Calu3 (cell line): ENCODE measurements at regions not wholly inside any gene's neighbourhood (a gene's known extent, or its start where the extent isn't known, plus 50 kb on each side); places are given as distances from the start of the nearest gene placed in this dataset.

Experiments
- BruUV-seq: library from RNA; stranded (reverse); fragments of 400-500 nt; replicated peaks from 2 replicates; lab custom pipeline; 2021; lab: Mats Ljungman, UMichigan
- CTCF ChIA-PET: fragments of 300-600 bp; sonication (Branson Sonifier 250); formaldehyde crosslinking; loops from one replicate; lab custom pipeline; 2022; ENCODE audit warnings: antibody characterized with exemption; lab: Charles Lee
- DNase-seq: peaks from one replicate; pipeline ENCODE4 v3.0.0; 2022
- H3K27ac Mint-ChIP-seq: one replicate; pipeline ENCODE4 v1.8.0; 2022; ENCODE audit warnings: mixed read lengths; ENCODE audit not compliant: unreplicated experiment
- H3K27me3 Mint-ChIP-seq: one replicate; pipeline ENCODE4 v1.8.0; 2022; ENCODE audit warnings: mixed read lengths; ENCODE audit not compliant: unreplicated experiment
- H3K36me3 Mint-ChIP-seq: one replicate; pipeline ENCODE4 v1.8.0; 2022; ENCODE audit warnings: mild to moderate bottlenecking, moderate library complexity, mixed read lengths; ENCODE audit not compliant: insufficient read depth, unreplicated experiment
- H3K4me1 Mint-ChIP-seq: one replicate; pipeline ENCODE4 v1.8.0; 2022; ENCODE audit warnings: mild to moderate bottlenecking, low read depth, mixed read lengths; ENCODE audit not compliant: unreplicated experiment
- H3K4me3 Mint-ChIP-seq: one replicate; pipeline ENCODE4 v1.8.0; 2022; ENCODE audit warnings: mild to moderate bottlenecking, low read depth, moderate library complexity, mixed read lengths; ENCODE audit not compliant: unreplicated experiment
- H3K9me3 Mint-ChIP-seq: one replicate; pipeline ENCODE4 v1.8.0; 2022; ENCODE audit warnings: low read depth, mixed read lengths; ENCODE audit not compliant: unreplicated experiment
- intact Hi-C: fragments of 100-400 bp; cut with micrococcal nuclease; formaldehyde crosslinking; loops from one replicate; pipeline ENCODE4 v1.10.0; 2022; ENCODE audit not compliant: unreplicated experiment
- TF ChIP-seq, protein P1 (sequence below): fragments of 200-600 bp; IDR thresholded peaks from one replicate; pipeline ENCODE4 v1.8.0; 2022; ENCODE audit warnings: antibody characterized with exemption; ENCODE audit not compliant: unreplicated experiment

- Mint-ChIP-seq H3K36me3 (no peaks in the 10 kb centered on the region), H3K27me3 (peaks cover 17% of the 10 kb centered on the region), H3K4me1 (no peaks in the 10 kb centered on the region), H3K4me3 (no peak overlapping the region), H3K9me3 (no peaks in the 10 kb centered on the region), H3K27ac (no peak overlapping the region)
- no TSS peak for BruUV-seq
- intact Hi-C loops = no loop called here
- CTCF ChIA-PET = no interaction called here
- TF ChIP-seq, protein P1, sequence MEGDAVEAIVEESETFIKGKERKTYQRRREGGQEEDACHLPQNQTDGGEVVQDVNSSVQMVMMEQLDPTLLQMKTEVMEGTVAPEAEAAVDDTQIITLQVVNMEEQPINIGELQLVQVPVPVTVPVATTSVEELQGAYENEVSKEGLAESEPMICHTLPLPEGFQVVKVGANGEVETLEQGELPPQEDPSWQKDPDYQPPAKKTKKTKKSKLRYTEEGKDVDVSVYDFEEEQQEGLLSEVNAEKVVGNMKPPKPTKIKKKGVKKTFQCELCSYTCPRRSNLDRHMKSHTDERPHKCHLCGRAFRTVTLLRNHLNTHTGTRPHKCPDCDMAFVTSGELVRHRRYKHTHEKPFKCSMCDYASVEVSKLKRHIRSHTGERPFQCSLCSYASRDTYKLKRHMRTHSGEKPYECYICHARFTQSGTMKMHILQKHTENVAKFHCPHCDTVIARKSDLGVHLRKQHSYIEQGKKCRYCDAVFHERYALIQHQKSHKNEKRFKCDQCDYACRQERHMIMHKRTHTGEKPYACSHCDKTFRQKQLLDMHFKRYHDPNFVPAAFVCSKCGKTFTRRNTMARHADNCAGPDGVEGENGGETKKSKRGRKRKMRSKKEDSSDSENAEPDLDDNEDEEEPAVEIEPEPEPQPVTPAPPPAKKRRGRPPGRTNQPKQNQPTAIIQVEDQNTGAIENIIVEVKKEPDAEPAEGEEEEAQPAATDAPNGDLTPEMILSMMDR = no peak
- DNase-seq = no peak
These were observed 380.6 kb downstream of the BRD1 start for GRCh38 chr22:49446759-49447710.

- H3K9me3 Mint-ChIP-seq = no peaks in the 10 kb centered on the region
- TF ChIP-seq, protein P1 = no peak
- H3K27ac Mint-ChIP-seq = no peak overlapping the region
- no peaks in the 10 kb centered on the region for H3K4me1 Mint-ChIP-seq
- intact Hi-C loops = no loop called here
- no peak for DNase-seq
- BruUV-seq = no TSS peak
- peaks cover 24% of the 10 kb centered on the region for H3K27me3 Mint-ChIP-seq
- no peaks in the 10 kb centered on the region for H3K36me3 Mint-ChIP-seq
- no peak overlapping the region for H3K4me3 Mint-ChIP-seq
- CTCF ChIA-PET = interaction anchor here (1.0 kb wide), 1 partner anchor 13 kb away, joined by 4 read pairs; no protein-coding TSS in a partner anchor
These were observed 381.4 kb downstream of the BRD1 start for GRCh38 chr22:49446145-49446758.

DNA sequence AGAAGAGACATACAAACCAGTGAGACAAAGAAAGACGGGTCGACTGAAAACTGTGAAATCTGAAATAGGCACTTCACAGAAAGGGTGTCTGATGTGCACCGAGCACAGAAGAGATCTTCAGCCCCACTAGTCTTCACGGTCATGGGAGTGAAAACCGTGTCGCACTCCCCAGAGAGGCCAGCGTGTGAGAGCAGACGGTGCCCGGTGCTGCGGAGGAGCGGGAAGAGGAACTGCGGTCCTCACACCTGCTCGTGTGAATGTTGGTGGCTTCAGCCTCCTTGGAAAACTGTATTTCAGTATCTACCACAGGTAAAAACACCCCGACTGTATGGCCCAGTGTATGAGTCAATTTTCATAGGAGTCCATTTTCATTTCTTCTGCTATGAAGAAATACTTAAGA lies 382.9 kb downstream of the BRD1 start:
- Mint-ChIP-seq H3K27ac (no peak overlapping the region), H3K4me3 (no peak overlapping the region), H3K36me3 (no peaks in the 10 kb centered on the region), H3K27me3 (peaks cover 39% of the 10 kb centered on the region), H3K9me3 (peaks cover 2% of the 10 kb centered on the region), H3K4me1 (no peaks in the 10 kb centered on the region)
- DNase-seq = no peak
- CTCF ChIA-PET = no interaction called here
- no TSS peak for BruUV-seq
- TF ChIP-seq, protein P1 = no peak
- intact Hi-C loops = no loop called here

DNA sequence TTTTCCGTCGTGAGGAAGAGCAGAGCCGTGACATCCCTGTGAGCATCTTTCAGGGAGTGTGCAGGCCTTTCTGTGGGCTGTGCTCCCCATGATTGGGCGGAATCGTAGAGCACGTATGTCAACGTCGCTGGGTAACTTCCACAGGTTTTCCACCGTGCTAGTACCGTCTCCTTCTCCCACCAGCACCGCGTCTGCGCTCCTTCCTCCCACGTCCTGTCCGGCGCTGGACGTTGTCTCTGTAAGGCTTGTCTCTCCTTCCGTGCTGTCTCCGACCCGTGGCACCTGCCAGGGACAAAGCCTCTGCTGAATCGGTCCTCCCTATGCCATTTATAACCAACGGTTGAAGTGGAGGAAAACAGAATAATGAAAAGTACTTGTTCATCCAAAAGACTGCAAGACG lies 386.7 kb downstream of the BRD1 start:
- DNase-seq = no peak
- no peaks in the 10 kb centered on the region for H3K4me1 Mint-ChIP-seq
- TF ChIP-seq, protein P1 = no peak
- H3K4me3 Mint-ChIP-seq = no peak overlapping the region
- H3K9me3 Mint-ChIP-seq = peaks cover 2% of the 10 kb centered on the region
- peaks cover 78% of the 10 kb centered on the region for H3K27me3 Mint-ChIP-seq
- no peaks in the 10 kb centered on the region for H3K36me3 Mint-ChIP-seq
- intact Hi-C loops = no loop called here
- CTCF ChIA-PET = no interaction called here
- no peak overlapping the region for H3K27ac Mint-ChIP-seq
- BruUV-seq = no TSS peak
